Fibroblast of lung (primary cell): ENCODE measurements at regions not wholly inside any gene's neighbourhood (a gene's known extent, or its start where the extent isn't known, plus 50 kb on each side); places are given as distances from the start of the nearest gene placed in this dataset.

Experiments used
- DNase-seq, 2 donors: peaks; one replicate each; pipeline versions ENCODE4 v3.0.0 to v3.0.0-alpha.2; 2010; ENCODE audit warnings: low read depth in 2 of 2
- H2AFZ ChIP-seq: 2 replicates; pipeline ENCODE4 v1.5.1; 2012; ENCODE audit warnings: low read length, control low read depth, inconsistent platforms
- H3K27ac ChIP-seq: 2 replicates; pipeline ENCODE4 v1.5.1; 2011; ENCODE audit warnings: low read length, control low read depth; ENCODE audit not compliant: insufficient read depth
- H3K27me3 ChIP-seq: 2 replicates; pipeline ENCODE4 v1.5.1; 2011; ENCODE audit warnings: mild to moderate bottlenecking, low read length; ENCODE audit not compliant: control insufficient read depth, insufficient read depth
- H3K36me3 ChIP-seq: 2 replicates; pipeline ENCODE4 v1.5.1; 2011; ENCODE audit warnings: low read length; ENCODE audit not compliant: control insufficient read depth, insufficient read depth
- H3K4me1 ChIP-seq: 2 replicates; pipeline ENCODE4 v1.5.1; 2011; ENCODE audit warnings: low read length; ENCODE audit not compliant: control insufficient read depth, insufficient read depth; ENCODE audit errors: extremely low read depth
- H3K4me2 ChIP-seq: 2 replicates; pipeline ENCODE4 v1.5.1; 2011; ENCODE audit warnings: low read length, control low read depth; ENCODE audit not compliant: insufficient read depth; ENCODE audit errors: extremely low read depth
- H3K4me3 ChIP-seq, 4 experiments: fragments of 200-600 bp in 1 of 4; sonication (generic) in 1 of 4; replicated peaks in 1 of 4; 2 replicates each; pipeline ENCODE4 v1.5.1; 2011 to 2016; ENCODE audit warnings: low read length in 4 of 4, low read depth in 3 of 4, mild to moderate bottlenecking in 3 of 4, control low read depth in 2 of 4, inconsistent platforms in 1 of 4, mixed read lengths in 1 of 4; ENCODE audit not compliant: insufficient read depth in 1 of 4; ENCODE audit errors: control extremely low read depth in 1 of 4
- H3K79me2 ChIP-seq: 2 replicates; pipeline ENCODE4 v1.5.1; 2012; ENCODE audit warnings: mild to moderate bottlenecking, low read length, inconsistent platforms; ENCODE audit not compliant: control insufficient read depth, insufficient read depth
- H3K9ac ChIP-seq: 2 replicates; pipeline ENCODE4 v1.5.1; 2011; ENCODE audit warnings: mild to moderate bottlenecking, low read length, control low read depth; ENCODE audit not compliant: insufficient read depth
- H3K9me3 ChIP-seq: 2 replicates; pipeline ENCODE4 v1.5.1; 2012; ENCODE audit warnings: low read depth, low read length; ENCODE audit not compliant: control insufficient read depth, insufficient read depth
- H4K20me1 ChIP-seq: 2 replicates; pipeline ENCODE4 v1.5.1; 2011; ENCODE audit warnings: low read length; ENCODE audit not compliant: control insufficient read depth, insufficient read depth; ENCODE audit errors: extremely low read depth
- CTCF ChIP-seq, 2 donors: IDR thresholded peaks in 1 of 2; conservative IDR thresholded peaks in 1 of 2; 1 replicate in 1 of 2; 2 replicates in 1 of 2; pipeline ENCODE4 v1.5.1; 2011 to 2012; ENCODE audit warnings: low read length in 2 of 2, control low read depth in 1 of 2, inconsistent platforms in 1 of 2, low read depth in 1 of 2, mild to moderate bottlenecking in 1 of 2
- EZH2 ChIP-seq: IDR thresholded peaks from 2 replicates; pipeline ENCODE4 v1.5.1; 2012; ENCODE audit warnings: low read length, control low read depth, mild to moderate bottlenecking; ENCODE audit errors: missing control alignments

GRCh38 chr18:3384664-3385563 is 65.1 kb upstream of the TGIF1 start:
- no peaks in the 10 kb centered on the region for H3K27me3 ChIP-seq
- no peaks in the 10 kb centered on the region for H3K79me2 ChIP-seq
- H3K9me3 ChIP-seq: no peaks in the 10 kb centered on the region
- no peak overlapping the region for H3K4me2 ChIP-seq
- H4K20me1 ChIP-seq: no peaks in the 10 kb centered on the region
- H2AFZ ChIP-seq: no peak overlapping the region
- H3K27ac ChIP-seq: no peak overlapping the region
- no peaks in the 10 kb centered on the region for H3K4me1 ChIP-seq
- no peak overlapping the region for H3K9ac ChIP-seq
- DNase-seq: no peak
- no peaks in the 10 kb centered on the region for H3K36me3 ChIP-seq
- no peak for TF ChIP-seq EZH2
- no peak for TF ChIP-seq CTCF (conservative IDR thresholded peaks at IDR 0.05 in 1 of 2, IDR thresholded peaks at IDR 0.05 in 1 of 2; ENCODE audit: low read depth in 1 of 2, low read length in 2 of 2)
- H3K4me3 ChIP-seq: no peak overlapping the region

GRCh38 chr18:3388323-3388722 is 61.6 kb upstream of the TGIF1 start:
- DNase-seq: no peak

GRCh38 chr18:3388980-3389379 is 61.0 kb upstream of the TGIF1 start:
- no peak overlapping the region for H3K27ac ChIP-seq
- no peaks in the 10 kb centered on the region for H3K9me3 ChIP-seq
- no peak for TF ChIP-seq CTCF (conservative IDR thresholded peaks at IDR 0.05 in 1 of 2, IDR thresholded peaks at IDR 0.05 in 1 of 2; ENCODE audit: low read depth in 1 of 2, low read length in 2 of 2)
- no peak for TF ChIP-seq EZH2
- no peaks in the 10 kb centered on the region for H3K4me1 ChIP-seq
- no peak overlapping the region for H3K4me2 ChIP-seq
- no peak overlapping the region for H2AFZ ChIP-seq
- H4K20me1 ChIP-seq: no peaks in the 10 kb centered on the region
- H3K27me3 ChIP-seq: no peaks in the 10 kb centered on the region
- no peaks in the 10 kb centered on the region for H3K79me2 ChIP-seq
- H3K9ac ChIP-seq: no peak overlapping the region
- H3K36me3 ChIP-seq: no peaks in the 10 kb centered on the region
- DNase-seq: no peak
- no peak overlapping the region for H3K4me3 ChIP-seq

More at GRCh38 chr18:3388323-3388722, 61.6 kb upstream of the TGIF1 start:
- Histone ChIP-seq H3K36me3 (no peaks in the 10 kb centered on the region), H3K4me1 (no peaks in the 10 kb centered on the region), H3K9ac (no peak overlapping the region), H3K4me2 (no peak overlapping the region), H3K4me3 (no peak overlapping the region), H3K27me3 (no peaks in the 10 kb centered on the region), H3K27ac (no peak overlapping the region), H4K20me1 (no peaks in the 10 kb centered on the region), H2AFZ (no peak overlapping the region), H3K9me3 (no peaks in the 10 kb centered on the region), H3K79me2 (no peaks in the 10 kb centered on the region)
- TF ChIP-seq CTCF (conservative IDR thresholded peaks at IDR 0.05 in 1 of 2, IDR thresholded peaks at IDR 0.05 in 1 of 2; ENCODE audit: low read depth in 1 of 2, low read length in 2 of 2) (no peak), EZH2 (no peak)
